ENCODE measurements at regions not wholly inside any gene's neighbourhood (a gene's known extent, or its start where the extent isn't known, plus 50 kb on each side); places are given as distances from the start of the nearest gene placed in this dataset.

GRCh38 chr2:166381-166780 lies 97.5 kb downstream of the SH3YL1 start:
- no peaks in the 10 kb centered on the region for H3K27me3 ChIP-seq
- H3K9me3 ChIP-seq: no peaks in the 10 kb centered on the region
- H3K36me3 ChIP-seq: no peaks in the 10 kb centered on the region
- WGBS, 2 donors: 53 to 60% methylated on average over 10 of the region's 10 CpGs
- no peak for FAIRE-seq
- TF ChIP-seq CTCF (IDR thresholded peaks at IDR 0.05): no peak
- DNase-seq: no peak
- intact Hi-C loops (cut with DNase I): no loop called here
- peaks cover 0 to 12% (median 5%) of the 10 kb centered on the region in 3 donors for H3K4me1 ChIP-seq
- no peak overlapping the region for H3K4me3 ChIP-seq
- no peak overlapping the region for H3K27ac ChIP-seq
- ATAC-seq: peak; percentile 36 to 63 (median 60)

- FAIRE-seq: peak; percentile 57
- H3K9me3 ChIP-seq: no peaks in the 10 kb centered on the region
Observed at GRCh38 chr2:165530-165929, 98.3 kb downstream of the SH3YL1 start.

GRCh38 chr2:162473-163382 lies 101.1 kb downstream of the SH3YL1 start:
- ATAC-seq: no peak

More at GRCh38 chr2:165530-165929, 98.3 kb downstream of the SH3YL1 start:
- Histone ChIP-seq H3K27ac (peak overlapping the region in 1 of 4 donors; percentile 6), H3K36me3 (no peaks in the 10 kb centered on the region), H3K4me3 (no peak overlapping the region), H3K27me3 (no peaks in the 10 kb centered on the region), H3K4me1 (peaks cover 0 to 12% (median 5%) of the 10 kb centered on the region in 3 donors)
- ATAC-seq (peak; percentile 60 to 78 (median 64)), DNase-seq (no peak)
- intact Hi-C loops (cut with DNase I): no loop called here
- TF ChIP-seq CTCF (IDR thresholded peaks at IDR 0.05): no peak
- 8 to 9% methylated on average over 1 of the region's 1 CpG for WGBS, 2 donors

GRCh38 chr2:161729-162128 lies 102.1 kb downstream of the SH3YL1 start:
- FAIRE-seq (no peak), ATAC-seq (no peak), DNase-seq (no peak)
- Histone ChIP-seq H3K36me3 (no peaks in the 10 kb centered on the region), H3K27ac (no peak overlapping the region), H3K4me1 (peaks cover 0 to 12% (median 5%) of the 10 kb centered on the region in 3 donors), H3K9me3 (no peaks in the 10 kb centered on the region), H3K27me3 (no peaks in the 10 kb centered on the region), H3K4me3 (no peak overlapping the region)
- WGBS, 2 donors: 81 to 90% methylated on average over 7 of the region's 7 CpGs
- intact Hi-C loops (cut with DNase I): no loop called here
- no peak for TF ChIP-seq CTCF (IDR thresholded peaks at IDR 0.05)

More at GRCh38 chr2:162473-163382, 101.1 kb downstream of the SH3YL1 start:
- no peak for FAIRE-seq
- peaks cover 0 to 12% (median 5%) of the 10 kb centered on the region in 3 donors for H3K4me1 ChIP-seq
- no peak overlapping the region for H3K27ac ChIP-seq
- no peak for DNase-seq
- H3K4me3 ChIP-seq: no peak overlapping the region
- TF ChIP-seq CTCF (IDR thresholded peaks at IDR 0.05): no peak
- WGBS, 2 donors: 91 to 92% methylated on average over 13 of the region's 13 CpGs
- no peaks in the 10 kb centered on the region for H3K9me3 ChIP-seq
- H3K36me3 ChIP-seq: no peaks in the 10 kb centered on the region
- intact Hi-C loops (cut with DNase I): no loop called here
- H3K27me3 ChIP-seq: no peaks in the 10 kb centered on the region

Measured in pancreas (tissue), 10 donors.